Loucy (cell line): ENCODE measurements at regions not wholly inside any gene's neighbourhood (a gene's known extent, or its start where the extent isn't known, plus 50 kb on each side); places are given as distances from the start of the nearest gene placed in this dataset.

Experiments used
- EZH2phosphoT487 ChIP-seq: fragments of 200-600 bp; IDR thresholded peaks from 2 replicates; pipeline ENCODE4 v1.6.1; 2018; ENCODE audit warnings: antibody characterized with exemption, mild to moderate bottlenecking, moderate library complexity, borderline replicate concordance
- TF ChIP-seq, protein P1 (sequence below): fragments of 200-600 bp; sonication (generic); conservative IDR thresholded peaks from 2 replicates; pipeline ENCODE4 v1.5.1; 2014; ENCODE audit warnings: mild to moderate bottlenecking, antibody characterized with exemption, low read length

DNA sequence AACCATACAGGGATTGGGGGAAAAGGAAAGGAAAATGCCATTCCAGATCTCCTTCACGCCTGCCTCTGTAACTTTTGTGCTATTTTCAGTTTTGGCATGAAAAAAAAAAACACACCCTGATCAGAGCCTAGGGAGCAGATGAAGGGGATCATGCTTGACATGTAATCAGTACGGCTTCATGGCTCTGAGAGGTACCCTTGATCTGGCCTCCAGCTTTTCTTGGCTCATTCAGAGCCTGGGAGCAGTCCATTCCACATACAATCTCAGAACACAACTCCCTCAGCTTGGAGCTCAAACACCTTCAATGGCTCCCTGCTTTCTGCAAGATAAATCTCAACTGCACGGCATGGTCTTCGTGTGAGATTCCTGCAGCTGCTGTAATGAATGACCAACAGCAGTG, 422.8 kb upstream of the ZMIZ1 start:
- TF ChIP-seq, protein P1, sequence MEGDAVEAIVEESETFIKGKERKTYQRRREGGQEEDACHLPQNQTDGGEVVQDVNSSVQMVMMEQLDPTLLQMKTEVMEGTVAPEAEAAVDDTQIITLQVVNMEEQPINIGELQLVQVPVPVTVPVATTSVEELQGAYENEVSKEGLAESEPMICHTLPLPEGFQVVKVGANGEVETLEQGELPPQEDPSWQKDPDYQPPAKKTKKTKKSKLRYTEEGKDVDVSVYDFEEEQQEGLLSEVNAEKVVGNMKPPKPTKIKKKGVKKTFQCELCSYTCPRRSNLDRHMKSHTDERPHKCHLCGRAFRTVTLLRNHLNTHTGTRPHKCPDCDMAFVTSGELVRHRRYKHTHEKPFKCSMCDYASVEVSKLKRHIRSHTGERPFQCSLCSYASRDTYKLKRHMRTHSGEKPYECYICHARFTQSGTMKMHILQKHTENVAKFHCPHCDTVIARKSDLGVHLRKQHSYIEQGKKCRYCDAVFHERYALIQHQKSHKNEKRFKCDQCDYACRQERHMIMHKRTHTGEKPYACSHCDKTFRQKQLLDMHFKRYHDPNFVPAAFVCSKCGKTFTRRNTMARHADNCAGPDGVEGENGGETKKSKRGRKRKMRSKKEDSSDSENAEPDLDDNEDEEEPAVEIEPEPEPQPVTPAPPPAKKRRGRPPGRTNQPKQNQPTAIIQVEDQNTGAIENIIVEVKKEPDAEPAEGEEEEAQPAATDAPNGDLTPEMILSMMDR, result no peak
- TF ChIP-seq EZH2phosphoT487, result no peak
